Stimulated activated memory B cell treated with anti-CD40 and anti-IgM and Interleukin-4, amounts not matched to agents 10 μg/mL and 1 μg/mL and 100 μg/mL, for 72 hours (primary cell): ENCODE measurements at regions not wholly inside any gene's neighbourhood (a gene's known extent, or its start where the extent isn't known, plus 50 kb on each side); places are given as distances from the start of the nearest gene placed in this dataset.

ENCODE experiments used
- ATAC-seq: fragments of 150-1000 bp; cut with Tn5 transposase; 2 replicates; pipeline ENCODE4 v1.10.0; 2021
- H3K27ac Mint-ChIP-seq: one replicate; pipeline ENCODE4 v1.8.0; 2022; ENCODE audit warnings: mild to moderate bottlenecking, mixed read lengths
- H3K27me3 Mint-ChIP-seq: one replicate; pipeline ENCODE4 v1.8.0; 2022; ENCODE audit warnings: mixed read lengths
- H3K36me3 Mint-ChIP-seq: one replicate; pipeline ENCODE4 v1.8.0; 2022; ENCODE audit warnings: mixed read lengths
- H3K4me1 Mint-ChIP-seq: one replicate; pipeline ENCODE4 v1.8.0; 2022; ENCODE audit warnings: mixed read lengths
- H3K4me3 Mint-ChIP-seq: one replicate; pipeline ENCODE4 v1.8.0; 2022; ENCODE audit warnings: mild to moderate bottlenecking, moderate library complexity, mixed read lengths
- H3K9me3 Mint-ChIP-seq: one replicate; pipeline ENCODE4 v1.8.0; 2022; ENCODE audit warnings: mixed read lengths

DNA sequence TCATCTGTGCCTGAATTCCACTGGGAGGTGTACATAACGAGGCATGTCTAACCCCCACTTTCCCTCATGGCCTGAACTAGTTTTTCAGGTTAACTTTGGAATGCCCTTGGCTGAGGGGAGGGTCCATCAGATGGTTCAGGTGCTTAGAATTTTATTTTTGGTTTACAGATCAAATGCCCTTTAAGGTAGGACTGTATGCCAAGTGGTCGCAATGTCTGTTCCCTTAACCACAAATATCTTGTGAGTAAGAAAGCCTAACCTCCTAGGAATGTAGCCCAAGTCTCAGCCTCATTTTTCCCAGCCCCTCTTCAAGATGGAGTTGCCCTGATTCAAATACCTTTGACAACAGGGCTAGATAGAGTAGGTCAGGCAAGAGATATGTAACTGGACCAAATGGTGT is 78.4 kb downstream of the RNASET2 start:
- Mint-ChIP-seq H3K27ac (no peak overlapping the region), H3K9me3 (peaks cover 9% of the 10 kb centered on the region), H3K4me1 (no peaks in the 10 kb centered on the region), H3K36me3 (peaks cover 49% of the 10 kb centered on the region), H3K4me3 (no peak overlapping the region), H3K27me3 (no peaks in the 10 kb centered on the region)
- no peak for ATAC-seq

DNA sequence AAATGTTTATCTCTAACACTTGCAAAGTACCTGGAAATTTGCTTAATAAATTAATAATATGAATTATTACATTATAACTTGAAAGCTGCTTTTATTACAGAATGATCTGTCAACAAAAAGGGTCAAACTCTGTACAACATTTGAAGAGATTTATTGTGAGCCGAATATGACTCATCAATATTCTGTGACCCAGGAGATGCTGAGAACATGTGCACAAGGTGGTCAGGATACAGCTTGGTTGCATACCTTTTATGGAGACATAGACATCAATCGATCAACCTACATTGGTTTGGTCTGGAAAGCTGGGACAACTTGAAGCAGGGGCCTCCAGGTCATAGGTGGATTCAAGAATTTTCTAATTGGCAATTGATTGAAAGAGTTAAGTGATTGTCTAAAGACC is 79.0 kb downstream of the RNASET2 start:
- peaks cover 44% of the 10 kb centered on the region for H3K36me3 Mint-ChIP-seq
- no peak overlapping the region for H3K27ac Mint-ChIP-seq
- ATAC-seq, result no peak
- peaks cover 6% of the 10 kb centered on the region for H3K9me3 Mint-ChIP-seq
- no peak overlapping the region for H3K4me3 Mint-ChIP-seq
- no peaks in the 10 kb centered on the region for H3K27me3 Mint-ChIP-seq
- no peaks in the 10 kb centered on the region for H3K4me1 Mint-ChIP-seq

DNA sequence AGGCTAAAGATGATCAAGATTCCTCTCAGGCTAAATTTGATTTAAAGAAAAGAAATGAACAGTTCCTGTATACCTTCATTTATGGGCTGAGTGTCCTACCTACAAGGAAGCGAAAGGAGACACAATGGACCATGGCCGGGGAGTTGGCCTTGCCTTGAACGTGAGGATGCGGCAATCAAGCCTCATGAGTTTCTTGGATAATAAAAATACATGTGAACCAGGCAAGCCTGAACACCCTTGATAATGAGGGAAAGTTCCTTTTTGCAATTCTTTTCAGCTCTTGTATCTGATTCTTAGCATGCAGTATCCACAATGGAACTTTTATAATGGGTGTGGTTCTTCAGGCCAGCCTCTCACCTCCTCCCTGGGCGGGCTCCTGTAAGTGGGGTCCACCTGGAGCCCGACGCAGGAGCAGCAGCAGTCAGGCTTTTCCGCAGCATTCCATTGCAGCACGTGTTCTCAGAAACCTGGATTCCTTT is 83.8 kb downstream of the RNASET2 start:
- ATAC-seq, result no peak
- H3K4me3 Mint-ChIP-seq, result no peak overlapping the region
- H3K36me3 Mint-ChIP-seq, result peaks cover 24% of the 10 kb centered on the region
- no peak overlapping the region for H3K27ac Mint-ChIP-seq
- no peaks in the 10 kb centered on the region for H3K27me3 Mint-ChIP-seq
- no peaks in the 10 kb centered on the region for H3K9me3 Mint-ChIP-seq
- H3K4me1 Mint-ChIP-seq, result no peaks in the 10 kb centered on the region

DNA sequence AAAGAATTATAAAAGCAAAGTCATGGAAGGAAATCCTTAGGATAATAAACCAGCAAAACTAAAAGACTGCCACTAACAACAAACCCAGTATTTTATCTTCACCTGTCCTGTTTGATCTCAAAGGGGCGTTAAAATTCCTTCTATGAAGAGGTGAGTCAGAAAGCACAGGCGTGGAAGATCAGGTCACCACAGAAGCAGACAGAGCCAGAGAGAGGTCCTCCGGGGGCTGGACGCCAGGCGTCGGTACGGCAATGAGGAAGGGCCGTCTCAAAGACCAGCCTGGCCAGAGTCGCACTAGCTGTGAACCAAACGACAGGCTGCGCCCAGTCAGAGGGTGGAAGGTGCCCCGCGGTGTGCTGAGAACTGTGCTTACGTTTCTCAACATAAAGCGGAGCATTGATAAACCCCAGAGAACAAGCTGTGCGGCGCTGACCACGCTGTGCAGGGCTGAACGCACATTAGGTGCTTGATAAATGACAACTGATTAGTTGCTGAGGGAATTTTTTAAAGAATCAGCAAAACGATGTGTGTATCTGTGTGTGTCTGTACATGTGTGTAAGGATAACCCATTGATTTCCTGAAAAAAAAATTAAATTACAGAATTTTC is 85.6 kb downstream of the RNASET2 start:
- Mint-ChIP-seq H3K4me1 (no peaks in the 10 kb centered on the region), H3K36me3 (peaks cover 7% of the 10 kb centered on the region), H3K27me3 (no peaks in the 10 kb centered on the region), H3K4me3 (no peak overlapping the region), H3K27ac (no peak overlapping the region), H3K9me3 (no peaks in the 10 kb centered on the region)
- ATAC-seq, result no peak

DNA sequence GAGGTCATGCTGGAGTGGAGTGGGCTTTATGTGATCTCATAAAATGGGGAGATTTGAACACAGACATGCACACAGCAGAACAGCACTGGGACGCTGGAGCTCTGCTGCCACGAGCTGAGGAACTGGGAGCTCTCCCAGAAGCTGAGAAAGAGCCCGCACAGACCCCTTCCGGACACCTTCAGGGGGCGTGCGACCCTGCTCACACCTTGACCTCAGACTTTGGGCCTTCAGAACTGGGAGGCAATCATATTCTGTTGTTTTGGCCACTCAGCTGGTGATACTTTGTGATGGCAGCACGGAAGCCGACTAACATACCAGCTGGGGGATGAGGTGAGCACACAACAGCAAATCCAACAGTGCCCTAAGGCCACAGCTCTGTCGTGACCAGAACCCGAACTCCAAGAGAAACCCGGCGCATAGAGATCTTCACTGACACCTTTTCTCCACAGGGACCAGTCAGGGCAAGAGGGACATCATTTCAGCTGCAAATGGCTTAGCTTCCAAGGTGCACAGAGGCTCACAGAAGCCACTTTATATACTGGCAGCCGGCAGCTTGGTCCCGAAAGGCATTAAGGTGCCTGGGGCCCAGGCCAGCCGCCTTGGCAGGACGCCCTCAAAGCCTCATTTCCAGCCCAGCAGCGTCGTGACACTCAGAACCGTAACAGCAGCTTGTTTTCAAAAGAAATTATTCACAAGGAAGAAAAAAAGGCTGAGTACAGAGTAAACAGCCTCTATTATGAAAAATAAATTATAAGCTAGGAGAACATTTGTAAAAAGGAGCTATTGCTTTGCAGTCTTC is 89.3 kb downstream of the RNASET2 start:
- no peak for ATAC-seq
- Mint-ChIP-seq H3K27ac (no peak overlapping the region), H3K4me3 (no peak overlapping the region), H3K36me3 (no peaks in the 10 kb centered on the region), H3K9me3 (no peaks in the 10 kb centered on the region), H3K4me1 (peaks cover 8% of the 10 kb centered on the region), H3K27me3 (peaks cover 4% of the 10 kb centered on the region)

DNA sequence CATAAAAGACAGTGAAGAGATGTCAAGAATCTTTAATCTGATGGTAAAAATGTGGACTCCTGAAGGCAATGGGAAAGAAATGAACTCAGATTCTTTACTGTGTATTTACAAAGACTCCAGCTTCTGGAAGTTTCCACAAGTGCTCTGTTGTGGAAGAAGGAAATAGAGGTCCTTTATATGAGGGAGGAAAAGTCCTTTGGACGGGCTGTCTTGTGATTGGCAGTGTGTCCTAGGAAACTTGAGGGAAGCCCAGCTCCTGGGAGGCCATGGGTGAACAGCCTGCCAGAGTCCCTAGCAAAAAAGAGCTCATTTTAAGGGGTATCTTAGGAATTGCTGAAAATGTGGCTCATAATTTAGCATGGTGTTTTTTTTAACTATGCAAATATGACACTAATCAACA is 92.0 kb downstream of the RNASET2 start:
- Mint-ChIP-seq H3K27ac (no peak overlapping the region), H3K4me1 (peaks cover 14% of the 10 kb centered on the region), H3K27me3 (peaks cover 14% of the 10 kb centered on the region), H3K9me3 (no peaks in the 10 kb centered on the region), H3K4me3 (no peak overlapping the region), H3K36me3 (no peaks in the 10 kb centered on the region)
- ATAC-seq, result no peak

DNA sequence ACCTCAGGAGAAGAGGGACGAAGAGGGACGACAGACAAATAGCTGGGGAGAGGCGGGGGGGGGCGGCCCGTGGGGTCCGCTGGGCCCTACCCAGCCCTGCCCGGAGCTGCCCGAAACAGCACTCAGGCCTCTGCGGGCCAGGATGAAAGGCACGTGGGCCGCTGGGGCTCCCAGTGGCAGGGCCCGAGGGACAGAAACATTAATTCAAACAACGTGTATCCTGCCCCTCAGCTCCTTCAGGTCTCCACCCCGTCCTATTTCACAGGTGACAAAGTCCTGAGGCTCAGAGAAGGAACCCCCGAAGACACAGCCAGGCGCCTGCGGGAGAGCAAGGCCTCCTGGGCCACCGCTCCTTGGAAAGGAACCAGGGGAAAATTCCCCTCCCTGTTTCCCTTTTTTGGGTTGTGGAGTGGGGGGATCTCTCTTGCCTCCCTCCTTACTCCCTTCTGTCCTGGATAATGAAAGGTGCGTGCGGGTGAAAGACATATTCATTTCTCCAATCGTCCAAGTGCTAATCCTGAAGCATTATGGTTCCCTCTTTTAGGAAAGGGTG is 93.3 kb downstream of the RNASET2 start:
- Mint-ChIP-seq H3K27ac (no peak overlapping the region), H3K9me3 (no peaks in the 10 kb centered on the region), H3K4me3 (peak overlapping the region; percentile 82), H3K27me3 (peaks cover 14% of the 10 kb centered on the region), H3K36me3 (no peaks in the 10 kb centered on the region), H3K4me1 (peaks cover 14% of the 10 kb centered on the region)
- ATAC-seq, result peak; percentile 48

GRCh38 chr6:166862287-166862977 is 93.9 kb downstream of the RNASET2 start:
- H3K4me1 Mint-ChIP-seq, result peaks cover 14% of the 10 kb centered on the region
- peak overlapping the region; percentile 82 for H3K4me3 Mint-ChIP-seq
- H3K36me3 Mint-ChIP-seq, result peaks cover 5% of the 10 kb centered on the region
- ATAC-seq, result peak; percentile 53
- no peaks in the 10 kb centered on the region for H3K9me3 Mint-ChIP-seq
- peak overlapping the region; percentile 40 for H3K27ac Mint-ChIP-seq
- H3K27me3 Mint-ChIP-seq, result peaks cover 14% of the 10 kb centered on the region

DNA sequence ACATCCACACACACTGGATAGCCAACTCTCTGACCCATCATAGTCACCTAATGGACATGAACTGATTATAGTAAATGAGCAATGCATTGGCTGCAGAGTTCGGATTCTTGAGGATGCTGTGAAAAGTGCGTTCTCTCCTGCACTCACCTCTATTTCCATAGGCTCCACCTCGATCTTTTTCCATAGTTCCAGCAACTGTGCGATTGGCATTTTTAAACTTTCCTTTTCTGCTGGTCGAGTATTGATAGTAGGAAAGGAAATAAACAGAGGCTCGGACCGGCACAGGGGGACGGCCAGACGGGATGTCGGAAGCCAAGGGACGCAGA is 94.4 kb downstream of the RNASET2 start:
- H3K27me3 Mint-ChIP-seq, result peaks cover 14% of the 10 kb centered on the region
- peaks cover 14% of the 10 kb centered on the region for H3K4me1 Mint-ChIP-seq
- no peak for ATAC-seq
- no peaks in the 10 kb centered on the region for H3K9me3 Mint-ChIP-seq
- peak overlapping the region; percentile 82 for H3K4me3 Mint-ChIP-seq
- H3K36me3 Mint-ChIP-seq, result peaks cover 5% of the 10 kb centered on the region
- H3K27ac Mint-ChIP-seq, result peak overlapping the region; percentile 40

GRCh38 chr6:166861304-166861703 is 95.0 kb downstream of the RNASET2 start:
- Mint-ChIP-seq H3K9me3 (no peaks in the 10 kb centered on the region), H3K36me3 (peaks cover 5% of the 10 kb centered on the region), H3K4me3 (no peak overlapping the region), H3K4me1 (peaks cover 14% of the 10 kb centered on the region), H3K27ac (no peak overlapping the region), H3K27me3 (peaks cover 14% of the 10 kb centered on the region)
- no peak for ATAC-seq

DNA sequence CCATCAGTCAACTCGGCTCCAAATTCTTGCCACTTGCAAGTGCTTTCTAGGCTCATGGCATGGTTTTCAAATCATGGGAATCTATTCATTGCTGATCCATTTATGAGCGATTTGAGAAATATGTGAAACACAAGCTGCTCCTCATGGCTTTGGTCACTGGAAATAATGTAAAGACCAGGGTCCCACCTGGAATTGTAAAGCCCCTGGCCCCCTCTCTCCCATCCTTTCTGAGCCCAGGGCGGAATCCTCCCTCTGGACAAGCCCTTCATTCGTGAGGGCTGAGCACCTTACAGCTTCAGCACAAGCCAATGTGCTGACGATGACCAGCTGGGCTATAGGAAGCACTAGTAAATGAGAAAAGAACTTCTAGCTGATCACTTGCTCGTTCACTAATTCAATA is 96.0 kb downstream of the RNASET2 start:
- Mint-ChIP-seq H3K27me3 (peaks cover 14% of the 10 kb centered on the region), H3K9me3 (no peaks in the 10 kb centered on the region), H3K36me3 (peaks cover 5% of the 10 kb centered on the region), H3K4me1 (peaks cover 14% of the 10 kb centered on the region), H3K4me3 (no peak overlapping the region), H3K27ac (no peak overlapping the region)
- ATAC-seq, result no peak

- Mint-ChIP-seq H3K36me3 (peaks cover 5% of the 10 kb centered on the region), H3K4me1 (peaks cover 18% of the 10 kb centered on the region), H3K27ac (no peak overlapping the region), H3K9me3 (peaks cover 6% of the 10 kb centered on the region), H3K27me3 (no peaks in the 10 kb centered on the region), H3K4me3 (no peak overlapping the region)
- no peak for ATAC-seq
Observed at GRCh38 chr6:166855416-166855815, 100.9 kb downstream of the RNASET2 start.

GRCh38 chr6:166853371-166854325 is 102.7 kb downstream of the RNASET2 start:
- Mint-ChIP-seq H3K36me3 (peaks cover 10% of the 10 kb centered on the region), H3K9me3 (peaks cover 6% of the 10 kb centered on the region), H3K4me1 (peaks cover 29% of the 10 kb centered on the region), H3K4me3 (no peak overlapping the region), H3K27ac (no peak overlapping the region), H3K27me3 (no peaks in the 10 kb centered on the region)
- ATAC-seq, result no peak

GRCh38 chr6:166852451-166852975 is 103.8 kb downstream of the RNASET2 start:
- Mint-ChIP-seq H3K4me3 (no peak overlapping the region), H3K27me3 (no peaks in the 10 kb centered on the region), H3K36me3 (peaks cover 8% of the 10 kb centered on the region), H3K4me1 (peaks cover 29% of the 10 kb centered on the region), H3K27ac (no peak overlapping the region), H3K9me3 (peaks cover 6% of the 10 kb centered on the region)
- ATAC-seq, result no peak
